RPMI8226 (cell line): ENCODE measurements at regions not wholly inside any gene's neighbourhood (a gene's known extent, or its start where the extent isn't known, plus 50 kb on each side); places are given as distances from the start of the nearest gene placed in this dataset.
"Not testable (repeated sequence)": the region's sequence is repeated elsewhere in the genome, so short reads cannot be mapped to it uniquely, and the experiment has no call there.

Experiments
- DNase-seq: peaks from one replicate; pipeline ENCODE4 v3.0.0-alpha.2; 2015

GRCh38 chr12:89786177-89786810 lies 77.7 kb upstream of the ATP2B1 start:
- no peak for DNase-seq

- DNase-seq: no peak
Observed at GRCh38 chr12:89783359-89784060, 74.9 kb upstream of the ATP2B1 start.

GRCh38 chr12:89782807-89783206 lies 74.2 kb upstream of the ATP2B1 start:
- DNase-seq: no peak

GRCh38 chr12:89781946-89782550 lies 73.4 kb upstream of the ATP2B1 start:
- no peak for DNase-seq

GRCh38 chr12:89781156-89781555 lies 72.5 kb upstream of the ATP2B1 start:
- no peak for DNase-seq

- DNase-seq: no peak
Observed at GRCh38 chr12:89779090-89779489, 70.5 kb upstream of the ATP2B1 start.

- DNase-seq: no peak
Observed at GRCh38 chr12:89777733-89778379, 69.2 kb upstream of the ATP2B1 start.

- no peak for DNase-seq
Observed at GRCh38 chr12:89775986-89776365, 67.3 kb upstream of the ATP2B1 start.

- no peak for DNase-seq
Observed at GRCh38 chr12:89775063-89775985, 66.7 kb upstream of the ATP2B1 start.

- DNase-seq: no peak
Observed at GRCh38 chr12:89774645-89775044, 66.0 kb upstream of the ATP2B1 start.

- no peak for DNase-seq
Observed at GRCh38 chr12:89770391-89770790, 61.8 kb upstream of the ATP2B1 start.

GRCh38 chr12:89769483-89769818 lies 60.8 kb upstream of the ATP2B1 start:
- DNase-seq: no peak

- DNase-seq: no peak
Observed at GRCh38 chr12:89768586-89769482, 60.2 kb upstream of the ATP2B1 start.

GRCh38 chr12:89765959-89766824 lies 57.6 kb upstream of the ATP2B1 start:
- no peak for DNase-seq

GRCh38 chr12:89764164-89764563 lies 55.5 kb upstream of the ATP2B1 start:
- not testable (repeated sequence) for DNase-seq

GRCh38 chr12:89762498-89763170 lies 54.0 kb upstream of the ATP2B1 start:
- no peak for DNase-seq

- DNase-seq: no peak
Observed at GRCh38 chr12:89760783-89761182, 52.1 kb upstream of the ATP2B1 start.
